GM21447 (cell line): ENCODE measurements at regions not wholly inside any gene's neighbourhood (a gene's known extent, or its start where the extent isn't known, plus 50 kb on each side); places are given as distances from the start of the nearest gene placed in this dataset.

Experiments
- ATAC-seq: cut with Tn5 transposase; IDR thresholded peaks from one replicate; pipeline ENCODE4 v1.9.1; 2021; ENCODE audit not compliant: unreplicated experiment

GRCh38 chr4:32991663-32992062, 2271.5 kb downstream of the PCDH7 start:
- ATAC-seq = no peak

GRCh38 chr4:32994981-32995881, 2275.1 kb downstream of the PCDH7 start:
- ATAC-seq = no peak

GRCh38 chr4:33013282-33013681, 2293.1 kb downstream of the PCDH7 start:
- no peak for ATAC-seq

GRCh38 chr4:33025236-33025635, 2305.1 kb downstream of the PCDH7 start:
- ATAC-seq = no peak

GRCh38 chr4:33029976-33030375, 2309.8 kb downstream of the PCDH7 start:
- no peak for ATAC-seq

GRCh38 chr4:33031328-33031727, 2311.2 kb downstream of the PCDH7 start:
- ATAC-seq = no peak

- no peak for ATAC-seq
Observed at GRCh38 chr4:33037464-33037863, 2317.3 kb downstream of the PCDH7 start.

- no peak for ATAC-seq
Observed at GRCh38 chr4:33045334-33045733, 2325.2 kb downstream of the PCDH7 start.

GRCh38 chr4:33052241-33052640, 2332.1 kb downstream of the PCDH7 start:
- ATAC-seq = no peak

- no peak for ATAC-seq
Observed at GRCh38 chr4:33054161-33054560, 2334.0 kb downstream of the PCDH7 start.

- no peak for ATAC-seq
Observed at GRCh38 chr4:33054656-33055196, 2334.6 kb downstream of the PCDH7 start.

- no peak for ATAC-seq
Observed at GRCh38 chr4:33057736-33058135, 2337.6 kb downstream of the PCDH7 start.

GRCh38 chr4:33058998-33059397, 2338.8 kb downstream of the PCDH7 start:
- no peak for ATAC-seq

- no peak for ATAC-seq
Observed at GRCh38 chr4:33060674-33061542, 2340.7 kb downstream of the PCDH7 start.

GRCh38 chr4:33061727-33062126, 2341.6 kb downstream of the PCDH7 start:
- ATAC-seq = no peak

GRCh38 chr4:33062155-33062806, 2342.1 kb downstream of the PCDH7 start:
- ATAC-seq = no peak

- no peak for ATAC-seq
Observed at GRCh38 chr4:33063241-33063640, 2343.1 kb downstream of the PCDH7 start.

- no peak for ATAC-seq
Observed at GRCh38 chr4:33064238-33064637, 2344.1 kb downstream of the PCDH7 start.

- no peak for ATAC-seq
Observed at GRCh38 chr4:33065749-33066148, 2345.6 kb downstream of the PCDH7 start.

- no peak for ATAC-seq
Observed at GRCh38 chr4:33067221-33067620, 2347.1 kb downstream of the PCDH7 start.

GRCh38 chr4:33068539-33068938, 2348.4 kb downstream of the PCDH7 start:
- ATAC-seq = no peak
